Hippocampal formation (tissue), 2 donors: ENCODE measurements at regions not wholly inside any gene's neighbourhood (a gene's known extent, or its start where the extent isn't known, plus 50 kb on each side); places are given as distances from the start of the nearest gene placed in this dataset.

Source experiments
- DNase-seq, 2 donors: peaks; one replicate each; lab custom pipeline; 2025; lab: John Stamatoyannopoulos, UW

DNA sequence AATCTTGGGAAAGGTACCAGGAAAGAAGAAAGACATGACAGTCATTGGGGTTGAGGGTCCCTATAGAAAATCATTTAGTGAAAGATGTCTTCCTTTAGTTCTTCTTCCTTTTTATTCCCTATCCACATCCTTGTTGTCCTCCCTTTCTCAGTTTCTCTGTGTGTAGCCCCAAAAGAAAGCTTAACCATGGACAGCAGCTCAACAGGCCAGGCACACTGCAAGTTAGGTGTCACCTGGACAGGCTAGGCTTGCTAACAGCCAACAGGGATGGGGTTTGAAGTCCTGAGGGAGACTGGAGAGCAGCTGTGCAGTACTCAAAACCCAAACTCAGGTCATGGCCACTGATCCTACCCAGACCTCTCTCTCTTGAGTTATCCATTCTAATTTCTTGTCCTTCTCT is 543.1 kb downstream of the TUSC7 start:
- DNase-seq = no peak

DNA sequence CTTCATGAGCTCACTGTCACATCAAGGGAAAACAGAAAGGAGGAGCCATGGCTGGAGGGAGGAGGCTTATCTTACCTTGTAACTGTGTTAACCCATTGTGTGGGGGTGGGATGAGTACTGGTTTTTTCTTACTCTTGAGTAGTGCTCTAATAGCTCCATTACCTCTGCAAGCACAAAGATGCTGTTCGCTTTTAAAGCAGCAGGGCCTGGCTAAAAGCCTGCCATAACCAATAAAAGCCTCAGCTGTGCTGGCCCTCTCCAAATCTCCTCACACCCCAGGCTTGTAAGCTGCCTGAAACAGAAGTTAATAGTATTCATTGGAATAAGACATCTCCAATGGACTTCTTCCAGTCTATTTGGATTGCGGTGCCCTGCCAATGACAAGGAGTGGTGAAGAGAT is 544.1 kb downstream of the TUSC7 start:
- DNase-seq = no peak

DNA sequence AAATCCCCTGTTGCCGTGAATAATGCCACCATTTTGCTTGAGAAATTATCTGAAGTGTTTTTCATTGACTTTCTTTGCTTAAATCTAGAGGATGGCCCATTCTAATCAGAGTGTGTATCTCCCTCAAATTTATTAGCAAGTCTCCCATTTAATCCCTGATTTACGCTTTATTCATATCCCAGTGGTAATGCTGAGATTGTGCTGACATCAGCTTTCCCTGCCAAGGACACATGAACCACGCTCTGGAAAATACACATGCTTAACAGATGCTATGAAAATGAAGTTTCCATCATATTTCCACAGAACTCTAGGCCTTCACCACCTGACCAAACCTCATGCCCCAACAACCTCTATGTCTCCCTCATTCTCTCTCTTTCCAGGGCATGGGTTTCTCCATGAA is 545.4 kb downstream of the TUSC7 start:
- DNase-seq = no peak

DNA sequence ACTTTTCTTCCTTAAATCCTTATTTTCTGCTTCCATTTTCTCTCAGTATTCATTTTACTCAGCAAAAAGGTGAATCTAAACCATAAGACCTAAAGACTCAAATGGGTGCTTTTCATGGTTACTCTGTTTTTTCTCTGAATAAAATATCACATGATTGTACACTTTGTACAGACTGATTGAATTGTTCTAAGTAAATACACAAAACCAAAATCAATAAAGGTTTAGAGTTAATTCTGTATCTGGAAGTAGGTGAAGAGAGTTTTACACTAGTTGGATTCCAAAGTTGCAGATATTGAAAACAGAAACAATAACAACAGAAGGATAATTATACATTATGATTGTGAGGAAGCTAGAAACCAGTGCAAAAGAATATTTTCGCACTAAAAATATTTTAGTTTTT is 546.2 kb downstream of the TUSC7 start:
- no peak for DNase-seq

DNA sequence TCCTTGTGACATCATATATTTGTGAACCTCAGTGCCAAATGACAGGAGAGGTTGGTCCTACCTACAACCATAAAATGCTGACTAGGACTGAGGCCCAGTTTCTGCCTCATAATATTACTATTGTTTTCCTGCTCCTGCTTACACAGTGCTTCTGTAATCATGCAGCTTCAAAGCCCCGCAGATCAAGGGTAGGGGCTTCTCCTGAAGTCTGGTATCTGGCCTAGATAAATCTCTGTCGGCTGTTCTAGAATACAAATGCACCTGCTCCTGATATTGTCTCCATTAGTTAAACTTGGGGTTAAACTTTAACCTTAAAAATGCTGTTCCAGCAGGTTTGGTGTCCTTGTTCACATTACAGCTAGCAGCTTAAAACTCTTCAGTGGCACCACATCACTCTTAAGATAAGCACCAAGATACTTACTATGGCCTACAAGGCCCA is 552.4 kb downstream of the TUSC7 start:
- no peak for DNase-seq

DNA sequence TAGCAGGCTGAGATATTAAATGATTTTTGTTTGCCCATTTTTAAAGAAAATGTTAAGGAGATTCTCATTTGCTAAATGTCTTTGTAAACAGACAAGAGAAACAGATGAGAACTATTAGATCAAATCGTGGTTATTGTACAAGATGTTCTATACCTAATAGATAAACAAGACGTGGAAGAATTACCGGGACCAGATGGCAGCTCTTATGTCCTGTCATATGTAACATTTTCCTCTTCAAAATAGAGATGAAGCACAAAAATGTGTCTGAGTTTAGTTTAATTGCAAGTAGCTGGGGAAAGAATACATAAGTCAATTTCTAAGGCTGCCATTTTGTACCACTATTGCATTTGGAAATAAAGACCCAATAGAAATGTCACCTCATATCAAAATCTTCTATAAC is 553.7 kb downstream of the TUSC7 start:
- DNase-seq = no peak

DNA sequence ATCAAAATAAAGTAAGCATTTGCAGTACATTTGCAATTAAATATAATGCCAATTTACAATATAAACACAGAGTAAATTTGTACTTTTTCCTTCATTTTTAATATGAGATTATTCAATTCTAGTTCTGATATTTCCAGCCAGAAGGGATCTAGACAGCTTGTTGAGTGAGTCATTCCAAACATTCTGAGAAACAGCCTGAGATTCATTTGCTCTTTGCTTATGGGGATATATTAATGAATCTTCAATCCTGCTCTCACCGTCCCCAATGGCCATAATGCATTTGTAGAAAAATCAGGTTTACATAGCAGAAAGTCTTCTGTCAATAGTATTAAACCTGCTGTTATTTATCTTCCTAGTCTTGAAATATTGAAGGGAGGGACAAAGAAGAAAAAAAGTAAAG is 554.2 kb downstream of the TUSC7 start:
- no peak for DNase-seq

DNA sequence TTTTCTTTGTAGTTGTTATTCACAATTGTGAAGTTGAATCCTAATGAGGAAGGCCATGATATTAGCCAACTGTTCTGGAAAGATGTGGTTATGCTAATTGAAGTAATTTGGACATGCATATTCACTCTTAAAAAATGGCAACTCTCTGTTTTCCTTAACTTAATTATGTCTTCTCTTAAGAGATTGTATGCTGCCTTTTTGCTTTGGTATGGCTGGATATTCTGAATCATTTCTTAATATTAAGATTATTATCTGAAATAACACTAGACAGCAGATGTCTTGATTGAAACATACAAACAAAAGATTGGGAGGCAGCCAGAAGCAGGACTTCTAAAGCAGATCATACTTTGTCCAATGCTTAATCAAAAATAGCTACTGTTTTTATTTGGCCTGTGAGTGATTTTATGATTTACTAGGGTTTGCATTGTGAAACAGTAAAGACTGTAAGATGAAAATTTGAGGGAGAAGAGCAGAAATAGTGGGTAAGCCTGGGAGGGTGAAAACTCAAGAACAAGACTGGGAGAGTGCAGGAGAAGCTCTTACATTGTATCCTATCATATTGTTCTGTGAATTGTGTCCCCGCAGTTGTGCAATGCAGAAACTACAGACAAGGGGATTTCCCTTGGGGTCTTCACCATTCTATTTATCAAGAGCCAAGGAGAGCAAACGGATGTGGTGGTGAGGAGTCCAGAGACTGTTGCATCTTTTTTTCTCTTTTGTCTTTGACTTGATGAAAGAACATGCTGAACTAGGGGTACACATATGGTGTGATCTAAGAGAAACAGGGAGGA is 554.8 kb downstream of the TUSC7 start:
- no peak for DNase-seq

DNA sequence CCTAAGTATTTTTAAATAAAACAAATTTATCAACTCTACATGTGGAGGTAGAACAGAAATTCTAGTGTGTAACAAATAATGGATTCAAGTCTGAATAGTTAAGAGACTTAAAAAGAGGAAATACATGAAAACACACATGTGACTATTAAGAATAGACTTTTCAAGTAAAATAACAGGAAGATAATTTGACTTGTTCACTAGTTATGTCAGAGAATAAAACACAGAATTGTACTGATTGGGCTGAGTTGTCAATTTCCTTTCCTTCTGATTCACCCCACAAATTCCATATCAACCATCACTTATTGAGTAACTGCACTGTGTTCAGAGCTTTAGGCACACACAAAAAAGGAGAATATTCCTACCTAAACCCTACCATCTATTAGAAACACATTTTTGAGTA is 557.2 kb downstream of the TUSC7 start:
- no peak for DNase-seq

DNA sequence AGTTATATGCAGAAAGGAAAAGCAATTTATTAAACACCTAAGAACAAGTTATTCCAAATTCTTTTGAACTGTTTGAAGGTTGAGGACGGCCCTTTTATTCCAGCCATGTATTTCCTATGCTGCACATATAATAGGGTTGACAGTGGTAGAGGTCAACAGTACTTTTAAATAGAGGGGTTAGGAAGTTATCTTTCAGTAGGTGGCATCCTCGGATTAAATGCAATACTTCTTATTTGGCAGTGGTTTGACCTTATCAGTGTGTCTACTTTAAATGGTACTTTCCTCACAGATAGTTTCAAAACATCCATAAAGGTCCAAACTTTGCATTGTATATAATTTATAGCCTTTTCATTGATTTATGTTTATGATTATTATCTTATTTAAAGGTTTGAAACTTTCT is 558.7 kb downstream of the TUSC7 start:
- no peak for DNase-seq

DNA sequence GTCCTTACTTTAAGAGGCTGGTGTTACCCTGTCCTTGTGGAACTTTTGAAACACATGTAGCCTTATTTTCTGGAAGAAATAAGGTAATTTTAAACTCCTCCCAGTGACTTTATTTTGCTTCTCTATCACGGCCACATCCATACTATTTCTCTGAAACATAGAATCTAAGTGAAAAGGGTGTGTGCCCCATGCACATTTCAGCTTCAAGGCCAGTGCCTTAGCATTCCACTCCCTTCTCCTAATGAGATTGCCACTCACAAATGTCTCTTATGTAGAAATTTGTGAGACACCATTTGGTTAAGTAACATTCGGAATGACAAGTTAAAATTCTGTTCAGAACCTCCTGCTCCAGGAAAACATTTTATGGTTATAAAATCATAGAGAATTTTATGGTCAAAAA is 562.7 kb downstream of the TUSC7 start:
- DNase-seq = no peak

DNA sequence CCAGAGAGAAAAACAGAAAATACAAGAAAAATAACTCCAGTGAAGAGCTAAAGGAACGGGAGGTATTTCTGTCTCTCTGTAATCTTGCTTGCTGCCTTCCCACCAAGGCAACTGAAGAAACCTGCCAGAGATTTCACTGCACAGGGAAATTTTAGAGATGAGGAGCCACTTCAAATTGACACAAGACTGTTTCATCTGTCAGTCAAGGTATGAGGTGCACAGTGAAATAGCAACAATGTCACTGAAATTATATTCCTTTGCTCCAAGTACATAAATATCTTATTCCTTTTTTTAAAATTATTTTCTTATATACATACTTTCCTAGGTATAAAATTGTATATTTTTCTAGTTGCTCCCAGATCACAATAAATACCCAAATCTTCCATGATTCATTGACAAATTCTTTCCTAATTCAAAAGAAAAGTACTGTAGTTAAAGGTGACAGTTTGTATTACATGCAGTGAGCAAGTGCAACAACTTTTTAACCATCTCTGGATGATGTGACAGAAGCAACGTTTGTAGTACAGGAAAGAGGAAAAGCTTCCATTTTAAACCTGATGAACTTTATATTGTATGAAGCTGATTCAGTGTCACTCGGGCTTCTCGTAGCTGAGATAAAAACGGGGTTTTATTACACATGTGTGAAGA is 563.4 kb downstream of the TUSC7 start:
- no peak for DNase-seq

DNA sequence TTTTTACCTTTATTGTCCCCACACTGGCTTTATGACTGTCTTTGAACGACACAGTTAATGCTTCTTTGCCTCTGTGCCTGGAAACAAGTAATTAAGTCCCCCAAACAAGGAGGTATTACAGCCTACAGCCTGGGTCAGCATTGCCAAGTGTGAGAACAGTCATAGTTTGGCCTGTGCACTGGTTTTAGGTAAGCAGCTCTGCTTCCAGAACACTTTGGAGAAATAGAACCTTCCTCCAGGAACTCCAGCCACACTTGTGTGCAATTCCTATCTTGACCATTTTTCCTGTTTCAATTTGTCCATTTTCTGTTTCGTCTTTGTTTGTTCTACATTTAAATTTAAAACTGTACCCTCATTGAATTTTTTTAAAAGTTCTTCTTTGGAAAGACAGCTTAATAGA is 568.2 kb downstream of the TUSC7 start:
- no peak for DNase-seq

DNA sequence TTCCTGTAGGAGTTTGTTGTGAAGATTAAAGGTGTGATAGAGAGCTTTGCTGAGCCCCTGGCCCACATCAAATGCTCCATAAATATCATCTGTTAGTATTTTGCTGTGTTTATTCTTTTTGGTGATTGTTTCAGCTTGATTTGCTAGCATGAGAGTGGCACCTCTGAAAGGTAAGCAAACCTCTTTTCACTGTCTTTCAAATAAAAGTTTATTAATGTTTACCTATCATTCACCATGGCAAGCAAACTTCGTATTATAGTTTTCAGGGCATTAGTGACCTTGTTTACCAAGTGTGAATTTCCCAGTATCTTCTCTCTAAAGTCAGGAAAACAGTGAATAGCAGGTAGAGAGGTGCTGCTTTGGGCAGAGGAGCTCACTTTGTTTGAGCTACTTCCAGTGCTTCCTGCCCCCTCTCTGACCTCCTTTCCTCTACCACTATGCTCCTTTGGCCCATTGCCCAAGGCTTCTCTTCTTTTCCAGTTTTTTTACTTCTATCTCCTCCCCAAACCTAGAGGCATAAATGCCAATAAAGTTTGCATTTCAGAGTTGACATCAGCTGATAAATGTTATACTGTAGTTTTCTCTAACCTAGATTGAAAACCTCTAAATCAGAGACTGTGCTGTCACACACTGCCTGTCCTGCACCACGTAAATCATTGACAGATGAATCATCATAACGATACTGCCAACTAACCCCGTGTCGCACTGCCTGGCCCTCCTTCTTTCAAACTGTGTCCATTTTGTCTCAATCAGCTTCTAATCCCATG is 569.0 kb downstream of the TUSC7 start:
- DNase-seq = no peak

DNA sequence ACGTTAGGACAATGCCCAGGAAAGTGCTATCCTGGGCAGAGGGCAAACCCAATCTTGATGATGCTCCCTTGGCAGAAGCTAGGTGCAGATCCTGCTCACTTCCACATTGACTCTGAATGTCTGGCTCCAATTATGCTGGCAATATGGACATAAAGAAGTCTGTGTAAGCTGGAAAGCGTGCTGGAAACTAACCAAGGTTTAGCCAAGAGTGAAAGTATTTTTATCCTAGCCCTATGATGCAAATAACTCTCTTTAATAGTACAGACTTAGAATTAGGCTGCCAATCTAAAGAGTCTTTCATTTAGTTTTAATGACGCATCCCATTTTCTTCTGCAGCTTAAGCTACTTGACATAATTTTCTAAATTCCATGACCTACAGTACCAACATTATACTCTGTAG is 571.8 kb downstream of the TUSC7 start:
- DNase-seq = no peak

DNA sequence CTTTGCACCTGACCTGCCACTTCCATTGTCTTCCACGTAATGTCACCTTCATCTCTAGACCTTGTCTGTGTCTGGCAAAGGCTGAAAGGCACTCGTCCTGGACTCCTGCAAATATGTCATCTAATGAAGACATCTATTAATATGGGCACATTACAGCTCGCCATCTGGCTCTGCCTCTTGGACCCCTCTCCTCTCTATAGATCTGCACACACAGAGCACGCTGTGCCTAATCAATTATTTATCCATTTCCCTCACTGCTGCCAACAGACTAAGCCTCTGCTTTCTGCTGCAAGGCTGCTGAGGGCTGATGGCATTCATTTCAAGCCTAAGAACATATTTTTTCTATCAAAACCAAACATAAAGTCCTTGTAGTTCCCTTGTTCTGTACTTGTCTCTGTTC is 573.0 kb downstream of the TUSC7 start:
- DNase-seq = no peak

DNA sequence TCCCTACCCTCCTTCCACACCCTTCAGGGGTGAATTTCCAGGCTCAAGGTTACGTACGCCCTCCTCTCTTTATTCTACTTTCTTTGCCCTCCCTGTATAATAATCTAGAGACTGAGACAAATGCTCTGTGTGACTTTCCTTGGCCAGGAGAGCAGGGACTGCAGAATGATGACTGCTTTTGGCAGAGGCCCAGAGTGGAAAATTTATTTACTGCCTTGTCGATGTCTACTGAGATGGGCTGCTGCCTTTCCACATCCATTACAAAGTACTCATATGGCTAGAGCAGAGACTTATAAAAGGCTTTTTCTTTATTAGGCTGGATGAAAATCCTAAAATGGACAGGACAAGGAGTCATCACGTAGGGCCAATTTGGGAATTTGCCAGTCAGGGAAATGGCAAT is 576.2 kb downstream of the TUSC7 start:
- DNase-seq = no peak

DNA sequence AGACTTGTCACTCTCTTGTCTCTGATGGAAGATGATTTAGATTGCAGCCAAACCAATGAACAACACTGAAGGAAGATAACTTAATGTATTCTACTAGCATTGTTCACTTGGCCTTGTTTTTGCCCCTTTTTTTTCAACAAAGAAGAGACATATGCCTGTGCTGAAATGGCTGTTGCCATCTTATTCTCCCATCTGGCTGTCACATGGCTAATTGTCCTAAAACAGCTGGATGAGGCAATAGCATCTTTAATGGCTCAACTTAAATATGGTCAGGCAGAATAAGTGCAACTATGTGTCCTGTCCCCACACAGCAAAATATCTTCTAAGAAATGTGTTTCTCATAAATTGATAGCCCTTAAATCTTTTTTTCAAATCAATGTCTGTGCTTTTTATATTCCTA is 576.9 kb downstream of the TUSC7 start:
- DNase-seq = no peak

DNA sequence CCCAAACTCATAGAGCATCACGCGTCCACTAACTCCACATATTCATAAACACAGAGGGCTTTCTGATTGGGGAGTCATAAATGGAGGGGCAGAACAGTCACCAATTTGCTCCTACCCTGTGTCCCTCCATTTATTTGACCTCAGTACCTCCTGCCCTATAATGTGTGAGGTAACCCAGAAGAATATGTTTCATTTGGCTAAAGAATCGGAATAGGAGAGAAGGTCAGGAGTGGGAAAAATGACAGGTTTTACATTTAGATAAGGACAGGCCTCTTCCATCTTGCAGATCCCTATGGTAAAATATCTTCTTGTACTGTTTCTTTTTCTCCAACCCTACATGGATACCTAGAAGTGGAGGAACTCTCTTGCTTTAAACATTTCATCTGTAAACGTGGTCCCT is 578.0 kb downstream of the TUSC7 start:
- no peak for DNase-seq

DNA sequence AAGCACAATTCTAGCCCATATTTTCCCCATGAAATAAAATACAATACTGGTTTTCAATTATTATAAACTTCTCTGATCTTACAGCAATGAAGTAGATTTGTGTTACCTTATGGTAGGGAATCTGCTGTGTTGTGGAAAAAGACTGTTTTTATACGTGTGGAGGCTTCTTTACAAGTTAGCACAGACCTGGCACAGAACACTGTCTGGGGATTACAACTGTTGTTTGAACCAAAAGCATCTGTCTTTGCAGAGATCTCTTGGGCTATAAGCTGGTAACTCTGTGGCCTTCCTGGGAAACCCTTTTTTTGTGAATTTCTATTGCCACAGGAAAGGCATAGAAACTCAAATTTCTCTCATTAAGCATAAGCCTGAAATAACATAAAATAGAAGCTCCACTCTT is 581.9 kb downstream of the TUSC7 start:
- no peak for DNase-seq

DNA sequence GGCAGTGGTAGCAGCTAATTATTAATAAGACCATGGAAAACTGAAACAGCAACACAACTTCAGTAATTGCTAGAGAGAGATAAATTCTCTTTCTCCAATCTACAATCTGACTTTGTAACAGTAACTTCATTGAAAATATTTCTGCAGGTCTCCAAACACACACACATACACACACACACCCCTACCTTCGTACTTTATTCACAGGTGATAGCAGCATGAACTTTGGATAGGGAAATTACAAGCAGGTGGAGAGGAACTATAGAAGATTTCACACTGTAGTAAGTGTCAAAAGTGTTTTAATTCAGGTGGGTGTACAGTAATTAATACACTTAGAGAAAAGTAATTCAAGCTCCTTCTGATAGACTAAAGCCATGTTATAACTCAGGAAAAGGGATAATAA is 587.5 kb downstream of the TUSC7 start:
- no peak for DNase-seq

DNA sequence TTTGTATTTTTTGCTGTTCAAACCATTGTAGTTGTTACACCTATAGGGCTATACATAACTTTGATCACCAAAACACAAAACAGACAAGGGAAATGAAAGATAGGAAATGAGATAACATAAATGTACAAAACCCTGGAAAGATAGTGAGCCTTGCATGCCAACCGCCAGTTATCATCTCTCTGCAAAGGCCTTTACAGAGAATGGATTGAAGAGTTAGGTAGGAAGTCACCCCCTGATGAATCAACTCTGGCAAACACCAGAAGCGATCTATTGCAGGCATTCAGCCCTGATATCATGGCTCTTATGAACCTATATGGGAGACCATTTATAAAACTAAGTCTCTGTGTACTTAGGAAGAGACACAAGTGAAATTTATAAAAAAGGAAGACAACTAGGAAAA is 588.0 kb downstream of the TUSC7 start:
- no peak for DNase-seq

DNA sequence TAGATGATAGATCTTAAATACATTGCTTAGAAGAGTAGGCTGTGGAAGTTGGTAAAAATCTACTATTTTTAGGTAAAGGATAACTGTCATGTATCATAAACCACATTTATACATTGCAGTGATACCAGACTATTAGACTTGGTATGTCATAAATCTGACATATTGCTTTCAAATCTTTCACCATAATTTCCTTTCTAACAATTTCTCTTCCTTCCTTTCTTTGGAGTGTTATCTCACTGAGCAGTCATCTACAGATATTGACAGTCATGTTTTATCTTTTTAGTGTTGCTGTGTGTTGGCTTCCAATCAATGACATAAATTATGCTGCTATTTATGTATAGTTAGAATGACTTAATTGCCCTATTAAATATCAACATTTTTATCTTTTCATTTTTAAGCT is 588.7 kb downstream of the TUSC7 start:
- no peak for DNase-seq
